Stomach (tissue), 8 donors: ENCODE measurements at regions not wholly inside any gene's neighbourhood (a gene's known extent, or its start where the extent isn't known, plus 50 kb on each side); places are given as distances from the start of the nearest gene placed in this dataset.

Experiments used
- DNase-seq, 2 donors: peaks; one replicate each; pipeline versions ENCODE4 v3.0.0 to v3.0.0-alpha.2; 2013 to 2019
- H3K27ac ChIP-seq, 5 donors: fragments of 200-600 bp in 4 of 5; sonication (generic) in 4 of 5; one replicate each; pipeline ENCODE4 v1.5.1; 2013 to 2019; ENCODE audit warnings: mild to moderate bottlenecking in 1 of 5, moderate library complexity in 1 of 5
- H3K27me3 ChIP-seq, 3 donors: fragments of 200-600 bp; sonication (generic); one replicate each; pipeline ENCODE4 v1.5.1; 2017 to 2019; ENCODE audit warnings: mixed run types in 1 of 3
- H3K36me3 ChIP-seq, 4 donors: fragments of 200-600 bp; sonication (generic); 1 replicate in 3 of 4; 2 replicates in 1 of 4; pipeline ENCODE4 v1.5.1; 2016 to 2019
- H3K4me1 ChIP-seq, 4 donors: fragments of 200-600 bp; sonication (generic); one replicate each; pipeline ENCODE4 v1.5.1; 2016 to 2019
- H3K4me3 ChIP-seq, 4 donors: fragments of 200-600 bp; sonication (generic) in 3 of 4; one replicate each; pipeline ENCODE4 v1.5.1; 2016 to 2019; ENCODE audit warnings: mild to moderate bottlenecking in 1 of 4
- H3K9me3 ChIP-seq, 4 donors: fragments of 200-600 bp; sonication (generic); one replicate each; pipeline ENCODE4 v1.5.1; 2016 to 2019
- CTCF ChIP-seq, 7 experiments: fragments of 450-650 bp in 4 of 7; fragments of 200-600 bp in 3 of 7; sonication (generic) in 3 of 7; IDR thresholded peaks; one replicate each; pipeline ENCODE4 v1.5.1; 2016 to 2019; ENCODE audit warnings: antibody characterized with exemption in 7 of 7, control low read depth in 2 of 7, mild to moderate bottlenecking in 1 of 7
- EP300 ChIP-seq: sonication (generic); formaldehyde crosslinking; IDR thresholded peaks from one replicate; pipeline ENCODE4 v1.6.1; 2017; ENCODE audit warnings: antibody characterized with exemption
- POLR2A ChIP-seq, 4 donors: fragments of 450-650 bp; IDR thresholded peaks; one replicate each; pipeline ENCODE4 v1.6.1; 2016; ENCODE audit warnings: antibody characterized with exemption in 4 of 4, control low read depth in 2 of 4, mild to moderate bottlenecking in 1 of 4, moderate library complexity in 1 of 4
- POLR2AphosphoS5 ChIP-seq, 3 donors: sonication (generic); formaldehyde crosslinking; IDR thresholded peaks; one replicate each; pipeline ENCODE4 v1.6.1; 2016; ENCODE audit warnings: antibody characterized with exemption in 3 of 3
- WGBS, 5 donors: extraction: QIAGEN DNeasy Blood & Tissue Kit in 3 of 5; methylation state at CpG; one replicate each; pipeline versions ENCODE4 v1.1.5 to v1.1.7; 2013 to 2018; 5-methylcytosine and 5-hydroxymethylcytosine counted together
- intact Hi-C: fragments of 100-400 bp; cut with DNase I; formaldehyde crosslinking; loops from one replicate; pipeline ENCODE4 v1.15.1; 2023; ENCODE audit warnings: low total_unique reads
- donor health status: healthy with polysubstance abuse.
- donor health status: Bipolar disorder and iron deficiency.
- donor health status: healthy.

DNA sequence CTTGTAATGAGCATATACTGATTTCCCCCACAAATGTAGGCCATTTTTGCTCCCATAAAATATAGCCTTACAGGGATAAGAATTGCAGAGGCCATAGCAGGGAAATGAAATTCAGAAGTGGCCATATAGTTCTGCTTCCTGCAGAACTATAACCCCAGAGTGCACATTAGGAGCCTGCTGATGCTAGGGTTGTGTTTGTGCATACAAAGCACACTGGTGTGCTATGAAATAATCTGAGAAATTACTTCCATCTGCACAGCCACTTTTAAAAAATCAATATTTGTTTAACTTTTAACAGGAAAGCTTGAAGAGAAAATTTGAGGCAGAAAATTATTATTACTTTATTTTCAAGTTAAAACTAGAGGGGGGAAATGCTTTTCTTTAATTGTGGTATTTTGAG lies 380.3 kb downstream of the MRPS30 start:
- Histone ChIP-seq H3K4me1 (no peaks in the 10 kb centered on the region), H3K27me3 (no peaks in the 10 kb centered on the region), H3K4me3 (no peak overlapping the region), H3K36me3 (no peaks in the 10 kb centered on the region), H3K27ac (no peak overlapping the region), H3K9me3 (no peaks in the 10 kb centered on the region)
- TF ChIP-seq POLR2A (IDR thresholded peaks at IDR 0.05) (no peak), CTCF (IDR thresholded peaks at IDR 0.05) (no peak), POLR2AphosphoS5 (IDR thresholded peaks at IDR 0.05) (no peak), EP300 (no peak)
- intact Hi-C loops, result no loop called here
- DNase-seq, result no peak

DNA sequence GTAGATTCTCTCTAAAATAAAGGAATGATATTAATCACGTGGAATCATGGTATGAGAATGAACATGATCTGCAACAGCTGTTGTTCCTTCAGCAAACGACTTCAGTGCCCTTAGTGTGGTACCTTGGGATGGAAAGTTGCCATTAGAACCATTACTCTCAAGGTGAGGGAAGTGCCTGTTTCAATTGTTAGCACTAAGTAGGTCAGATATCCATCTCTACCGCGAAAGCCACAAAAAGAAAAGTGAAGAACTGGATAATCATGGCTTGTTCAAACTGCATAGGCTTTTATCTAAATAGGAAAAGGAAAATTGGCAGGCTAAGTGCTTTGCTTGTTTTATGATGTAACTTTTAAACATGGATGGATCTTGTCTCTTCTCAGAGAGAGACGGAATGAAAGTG lies 380.7 kb downstream of the MRPS30 start:
- Histone ChIP-seq H3K9me3 (no peaks in the 10 kb centered on the region), H3K4me3 (no peak overlapping the region), H3K27ac (no peak overlapping the region), H3K4me1 (no peaks in the 10 kb centered on the region), H3K27me3 (no peaks in the 10 kb centered on the region), H3K36me3 (no peaks in the 10 kb centered on the region)
- WGBS, 5 donors, result 50 to 62% (median 57%) methylated on average over 5 of the region's 5 CpGs
- intact Hi-C loops, result no loop called here
- DNase-seq, result peak in 1 of 2 donors; percentile 20
- TF ChIP-seq CTCF (IDR thresholded peaks at IDR 0.05) (no peak), POLR2A (IDR thresholded peaks at IDR 0.05) (no peak), EP300 (no peak), POLR2AphosphoS5 (IDR thresholded peaks at IDR 0.05) (no peak)

- no peaks in the 10 kb centered on the region for H3K36me3 ChIP-seq
- H3K4me3 ChIP-seq, result no peak overlapping the region
- no peak overlapping the region for H3K27ac ChIP-seq
- no peaks in the 10 kb centered on the region for H3K4me1 ChIP-seq
- H3K9me3 ChIP-seq, result peaks cover 0 to 5% (median 0%) of the 10 kb centered on the region in 4 donors
- intact Hi-C loops, result no loop called here
- DNase-seq, result no peak
- no peaks in the 10 kb centered on the region for H3K27me3 ChIP-seq
- TF ChIP-seq POLR2A (IDR thresholded peaks at IDR 0.05), result no peak
- TF ChIP-seq CTCF (IDR thresholded peaks at IDR 0.05), result no peak
- TF ChIP-seq POLR2AphosphoS5 (IDR thresholded peaks at IDR 0.05), result no peak
- no peak for TF ChIP-seq EP300
- 70 to 88% (median 80%) methylated on average over 1 of the region's 1 CpG for WGBS, 5 donors
Observed at GRCh38 chr5:45195026-45195425, 386.3 kb downstream of the MRPS30 start.
